Stimulated activated CD4-positive, alpha-beta T cell treated with anti-CD3 and anti-CD28 coated beads, Interleukin-15, amount 100 ng/mL, for 1 hour (primary cell): ENCODE measurements at regions not wholly inside any gene's neighbourhood (a gene's known extent, or its start where the extent isn't known, plus 50 kb on each side); places are given as distances from the start of the nearest gene placed in this dataset.

Experiments
- DNase-seq, 2 donors: peaks; one replicate each; pipeline ENCODE4 v3.0.0-alpha.2; 2020; ENCODE audit warnings: low read depth in 1 of 2, low spot score in 1 of 2

DNA sequence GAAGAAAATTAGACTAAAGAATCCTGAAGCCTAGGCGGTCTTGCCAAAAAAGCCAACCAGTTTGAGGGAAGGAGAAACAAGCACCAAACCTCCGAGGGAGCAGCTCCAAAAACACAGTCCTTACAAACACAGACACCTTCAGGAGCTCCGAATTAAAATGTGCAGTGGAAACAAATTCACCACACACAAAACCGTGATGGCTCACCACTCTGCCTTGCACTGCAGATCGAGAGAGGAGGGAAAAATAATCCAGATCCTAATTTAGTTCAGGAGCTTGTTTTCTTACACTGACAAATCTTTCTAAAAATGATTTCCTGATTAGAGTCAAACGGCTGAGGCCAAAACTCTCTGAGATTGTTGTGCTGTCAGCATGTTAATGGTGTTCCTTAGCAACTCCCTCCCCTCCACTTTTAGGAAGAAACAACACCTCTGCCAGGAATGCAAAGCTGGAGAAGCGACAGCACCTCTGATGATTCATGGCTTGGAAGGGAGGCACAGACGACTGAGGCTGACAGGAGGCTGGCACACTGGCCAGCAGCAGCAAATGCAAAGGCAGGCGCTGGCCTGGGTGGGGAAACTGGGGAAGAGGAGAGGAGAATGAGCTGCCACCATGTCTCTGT, 249.4 kb upstream of the KLHL29 start:
- no peak for DNase-seq

DNA sequence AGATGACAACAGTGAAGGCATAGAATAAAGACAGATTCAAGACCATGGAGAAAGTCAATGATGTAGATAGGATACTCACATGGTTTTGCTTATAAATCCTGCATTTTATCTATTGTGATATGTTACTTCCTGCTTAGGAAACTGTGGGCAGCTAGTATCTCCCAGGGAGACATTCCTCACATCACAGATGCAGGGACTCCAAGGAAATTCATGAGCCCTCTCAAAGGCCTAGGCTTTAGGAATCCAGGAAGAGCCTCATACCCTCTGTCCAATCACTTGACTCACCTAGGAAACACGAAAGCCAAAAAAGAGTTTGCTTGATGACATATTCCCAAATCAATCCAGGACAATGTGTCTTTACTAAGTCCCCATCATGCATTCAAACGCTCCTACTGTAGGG, 247.8 kb upstream of the KLHL29 start:
- no peak for DNase-seq

DNA sequence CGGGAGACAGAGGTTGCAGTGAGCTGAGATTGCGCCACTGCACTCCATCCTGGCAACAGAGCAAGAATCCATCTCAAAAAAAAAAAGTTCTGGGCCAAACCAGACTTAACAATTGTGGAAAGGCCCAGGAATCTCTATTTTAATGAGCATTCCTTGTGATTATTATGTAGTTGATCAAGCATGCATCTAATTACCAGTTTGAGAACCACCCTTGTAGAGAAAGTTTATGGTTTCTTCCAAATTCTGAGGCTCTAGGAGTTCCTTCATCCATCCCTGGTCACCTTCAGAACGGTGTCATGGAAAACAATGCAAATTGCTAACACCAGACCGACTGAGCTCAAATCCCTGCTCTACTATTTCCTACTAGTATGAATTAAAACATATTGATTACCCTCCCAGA, 246.3 kb upstream of the KLHL29 start:
- DNase-seq: no peak

DNA sequence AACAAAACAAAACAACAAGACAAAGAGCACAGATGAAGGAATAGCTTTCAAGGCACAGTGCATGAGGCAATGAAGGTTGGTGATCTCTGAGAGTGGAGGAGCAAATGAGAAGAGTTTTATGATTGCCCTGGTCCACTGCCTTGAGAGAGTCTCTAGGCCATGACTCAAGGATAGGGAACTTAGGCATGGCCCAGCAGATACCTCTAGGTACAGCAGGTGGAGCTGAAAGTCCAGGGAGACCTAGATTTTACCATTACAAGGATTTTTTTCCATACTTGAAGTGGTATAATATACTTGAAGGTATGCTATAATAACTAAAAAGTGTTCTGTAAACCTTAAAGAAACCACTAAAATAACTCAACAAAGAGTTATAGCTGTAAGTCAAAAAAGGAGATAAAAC, 239.5 kb upstream of the KLHL29 start:
- no peak for DNase-seq

DNA sequence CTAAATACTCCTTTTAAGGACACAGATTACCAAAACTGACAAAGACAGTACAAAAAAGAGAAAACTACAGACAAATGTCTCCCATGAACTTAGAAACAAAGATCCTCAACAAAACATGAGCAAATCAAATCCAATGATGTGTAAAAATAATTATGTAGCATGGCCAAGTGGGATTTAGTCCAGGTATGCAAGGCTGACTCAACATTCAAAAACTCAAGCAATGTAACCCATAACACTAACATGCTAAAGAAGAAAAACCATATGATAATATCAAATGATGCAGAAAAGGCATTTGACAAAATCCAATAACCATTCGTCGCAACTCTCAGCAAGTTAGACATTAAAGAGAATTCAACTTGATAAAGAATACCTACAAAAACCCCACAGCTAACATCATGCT, 239.0 kb upstream of the KLHL29 start:
- no peak for DNase-seq

DNA sequence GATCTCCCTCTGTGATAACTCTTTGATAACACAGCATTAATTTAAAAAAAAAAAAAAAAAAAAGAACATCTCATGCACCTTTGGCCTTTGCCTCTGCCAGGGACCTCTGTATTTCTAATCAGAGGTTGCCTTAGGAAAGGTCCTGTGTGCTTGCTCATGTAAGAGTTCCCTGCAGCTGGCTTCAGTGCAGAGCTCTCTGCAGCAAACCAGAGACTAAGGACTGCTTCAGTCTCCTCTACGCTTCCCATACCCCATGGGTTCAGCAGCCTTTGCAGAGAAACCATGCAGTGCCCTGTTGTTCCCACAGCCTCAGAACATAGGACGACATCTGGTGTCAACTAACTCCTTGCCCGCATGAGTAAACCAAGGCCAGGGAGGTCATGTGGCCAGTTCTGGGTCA, 236.6 kb upstream of the KLHL29 start:
- DNase-seq: no peak

DNA sequence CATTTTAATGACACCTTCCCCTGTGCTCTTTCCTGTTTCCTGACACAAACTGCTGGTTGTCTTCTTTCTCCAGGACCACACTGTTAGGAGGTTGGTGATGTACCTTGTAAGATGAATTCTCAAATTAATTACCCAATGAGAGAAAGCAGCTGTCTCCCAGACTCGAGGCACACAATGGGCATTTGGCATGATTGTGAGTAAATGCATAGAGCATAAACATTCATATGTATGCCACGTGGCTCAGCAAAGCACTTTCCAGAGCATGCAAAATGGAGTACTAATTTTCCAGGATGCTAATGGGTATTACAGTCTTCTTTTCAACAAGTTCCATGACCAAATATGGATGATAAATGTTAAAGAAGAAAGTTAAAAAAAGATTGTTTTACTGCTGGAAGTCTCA, 235.2 kb upstream of the KLHL29 start:
- no peak for DNase-seq

DNA sequence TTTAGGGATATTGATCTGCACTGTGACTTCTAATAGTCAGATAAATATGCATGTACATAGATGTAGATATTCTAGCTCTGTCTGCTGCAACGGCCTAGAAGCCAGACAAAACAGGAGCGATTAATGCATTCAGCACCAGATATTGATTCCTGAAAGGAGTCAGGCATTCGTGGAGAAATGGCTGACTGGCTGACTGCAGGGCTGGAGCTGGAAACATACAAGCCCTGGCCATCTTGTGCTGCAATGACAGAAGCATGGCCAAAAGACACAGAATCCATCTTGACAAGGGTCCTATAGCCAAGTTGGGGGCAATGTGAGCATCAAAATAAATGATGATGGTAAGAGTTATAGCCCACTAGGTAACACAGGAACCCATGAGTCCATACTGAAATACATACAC, 231.5 kb upstream of the KLHL29 start:
- no peak for DNase-seq

DNA sequence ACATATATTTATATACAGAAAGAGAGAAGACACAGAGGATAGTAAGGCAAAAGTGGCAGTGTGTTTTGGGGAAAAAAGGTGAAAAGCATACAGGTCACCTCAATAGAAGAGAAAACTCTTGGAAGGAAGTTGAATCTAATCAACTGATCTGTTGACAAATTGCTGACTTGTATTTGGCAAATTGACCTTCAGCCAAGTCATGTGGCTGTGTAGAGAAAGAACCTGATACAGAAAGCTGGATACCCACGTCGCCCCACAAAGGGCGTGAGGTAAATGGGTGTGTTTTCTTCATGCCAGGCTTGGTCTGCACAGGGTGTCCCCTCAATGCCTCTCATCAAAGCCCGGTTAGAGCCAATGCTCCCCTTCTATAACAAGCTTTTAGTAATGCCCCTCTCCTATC, 230.0 kb upstream of the KLHL29 start:
- DNase-seq: no peak

DNA sequence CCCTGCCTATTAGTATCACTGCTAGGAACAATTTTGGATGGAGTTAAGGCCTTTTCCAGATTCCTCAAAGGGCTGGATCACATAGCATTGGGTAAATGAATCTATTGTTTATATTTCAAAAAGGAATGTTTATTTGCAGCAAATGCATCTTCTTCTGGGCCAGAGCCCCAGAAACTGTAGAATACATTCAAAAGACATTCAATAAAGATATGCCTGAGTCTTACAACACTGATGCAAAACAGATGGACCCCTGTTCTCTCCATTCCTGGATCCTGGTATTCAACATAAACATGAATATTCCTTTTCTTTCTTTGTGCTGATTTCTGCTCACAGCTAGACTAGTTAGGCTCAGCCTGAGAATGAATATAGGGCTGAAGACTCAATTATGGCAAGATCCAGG, 227.2 kb upstream of the KLHL29 start:
- no peak for DNase-seq

DNA sequence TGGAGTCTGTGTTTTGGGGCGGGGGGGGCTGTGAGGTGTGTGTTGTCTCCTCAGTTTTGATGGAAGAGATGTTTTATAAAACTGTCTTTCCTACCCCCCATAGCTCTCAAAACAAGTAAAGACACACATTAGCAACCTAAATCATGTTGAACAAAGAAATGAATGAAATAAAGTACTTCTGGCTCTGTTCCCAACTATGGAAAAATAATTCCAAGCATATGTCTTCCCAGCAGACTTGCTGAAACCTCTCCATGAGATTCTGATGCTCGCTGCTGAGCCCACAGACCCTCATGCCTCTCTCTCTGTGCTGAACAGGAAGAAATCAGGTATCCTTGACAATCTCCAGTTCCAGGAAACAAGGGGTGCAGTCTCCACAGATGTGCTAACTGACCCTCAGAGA, 226.7 kb upstream of the KLHL29 start:
- DNase-seq: no peak

DNA sequence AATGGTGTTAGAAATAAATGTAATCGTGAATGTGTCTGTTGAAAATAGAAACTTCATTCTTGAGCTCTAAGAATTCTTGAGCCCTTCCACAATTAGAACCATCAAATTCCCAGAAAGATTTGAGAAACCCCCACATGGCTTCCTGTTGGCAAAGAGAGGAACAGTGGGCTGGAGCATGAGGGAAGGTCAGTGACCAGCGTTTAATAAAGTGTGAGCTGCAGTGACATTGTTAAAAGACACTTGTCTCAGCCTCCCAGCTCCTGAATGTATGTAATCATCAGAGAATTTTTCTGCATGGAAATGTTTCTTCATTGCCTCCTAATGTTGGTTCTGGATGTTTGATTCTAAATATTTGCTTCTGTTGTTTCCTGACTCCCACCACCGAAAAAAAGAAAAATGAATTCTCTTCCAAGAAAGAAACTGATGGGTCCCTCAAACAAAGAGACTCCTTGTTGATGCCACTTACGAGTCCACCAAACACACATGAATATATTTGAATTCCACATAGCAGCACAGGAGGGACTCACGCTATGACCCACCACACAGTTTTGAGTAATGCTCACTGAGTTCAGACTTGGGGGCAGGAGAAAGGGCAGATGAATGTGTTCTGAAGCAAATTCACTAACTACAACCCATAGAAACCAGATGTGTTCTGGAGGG, 225.1 kb upstream of the KLHL29 start:
- no peak for DNase-seq

DNA sequence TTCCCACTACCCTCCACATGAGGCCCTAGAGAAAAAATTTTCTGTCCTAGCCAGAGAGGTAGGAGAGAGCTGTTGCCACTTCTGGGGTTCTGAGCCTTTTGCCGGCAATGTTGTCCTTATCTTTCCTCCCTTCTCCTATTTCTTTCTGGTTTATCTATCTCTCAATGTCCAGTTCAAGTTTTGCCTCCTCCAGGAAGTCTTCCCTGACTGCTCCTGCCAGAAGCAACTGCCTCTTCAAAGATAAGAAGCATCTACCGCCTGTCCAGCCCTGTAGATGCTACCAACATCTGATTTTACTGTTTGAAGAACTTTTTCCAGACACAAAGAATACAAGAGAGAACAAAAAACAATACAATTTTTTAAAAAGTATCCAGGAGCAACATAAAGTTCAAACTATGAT, 220.8 kb upstream of the KLHL29 start:
- no peak for DNase-seq

DNA sequence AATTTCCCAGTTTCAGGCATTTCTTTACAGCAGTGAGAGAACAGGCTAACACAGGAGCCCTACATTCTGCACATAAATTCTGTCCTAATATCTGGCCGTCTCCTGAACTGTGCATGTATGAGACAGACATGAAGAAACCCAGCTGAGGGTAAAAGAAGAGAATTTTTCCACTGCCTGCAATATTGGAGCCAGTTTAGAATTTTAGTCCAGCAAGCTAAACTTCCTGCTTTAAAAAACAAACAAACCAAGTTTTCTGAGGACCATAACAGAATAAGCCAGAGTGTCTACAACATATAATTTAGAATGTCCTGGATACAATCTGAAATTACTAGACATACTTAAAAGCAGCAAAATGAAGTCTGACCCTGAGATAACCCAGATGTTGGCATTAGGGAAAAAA, 215.1 kb upstream of the KLHL29 start:
- no peak for DNase-seq

DNA sequence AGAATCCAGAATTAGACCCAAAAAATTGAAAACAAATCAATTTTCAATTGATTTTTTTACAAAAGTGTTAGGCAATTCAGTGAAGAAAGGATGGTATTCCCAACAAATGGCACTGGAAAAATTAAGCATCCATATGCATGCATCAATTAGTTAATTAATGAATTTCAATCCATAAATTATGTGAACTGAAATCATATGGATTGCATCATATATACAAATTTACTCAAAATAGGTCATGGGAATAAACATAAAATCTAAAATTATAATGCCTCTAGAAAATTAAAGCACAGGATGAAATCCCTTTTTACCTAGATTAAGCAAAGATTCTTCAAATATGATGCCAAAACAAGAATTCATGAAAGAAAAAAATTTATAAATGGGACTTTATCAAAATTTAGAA, 213.9 kb upstream of the KLHL29 start:
- DNase-seq: no peak

DNA sequence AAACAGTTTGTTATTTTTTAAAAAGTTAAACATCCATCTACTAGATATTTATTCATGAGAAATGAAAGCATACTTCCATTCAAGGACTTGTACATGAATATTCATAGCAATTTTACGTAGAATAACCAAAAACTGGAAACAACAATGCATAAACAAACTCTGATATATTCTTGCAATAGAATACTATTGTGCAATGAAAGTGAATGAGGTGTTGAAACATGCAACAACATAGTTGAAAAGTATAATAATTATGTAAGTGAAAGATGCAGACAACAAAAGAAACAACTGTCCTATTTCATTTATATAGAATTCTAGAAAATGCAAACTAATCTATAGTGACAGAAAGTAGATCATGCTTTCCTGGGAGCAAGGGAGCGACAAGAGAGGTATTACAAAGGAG, 206.6 kb upstream of the KLHL29 start:
- DNase-seq: no peak

DNA sequence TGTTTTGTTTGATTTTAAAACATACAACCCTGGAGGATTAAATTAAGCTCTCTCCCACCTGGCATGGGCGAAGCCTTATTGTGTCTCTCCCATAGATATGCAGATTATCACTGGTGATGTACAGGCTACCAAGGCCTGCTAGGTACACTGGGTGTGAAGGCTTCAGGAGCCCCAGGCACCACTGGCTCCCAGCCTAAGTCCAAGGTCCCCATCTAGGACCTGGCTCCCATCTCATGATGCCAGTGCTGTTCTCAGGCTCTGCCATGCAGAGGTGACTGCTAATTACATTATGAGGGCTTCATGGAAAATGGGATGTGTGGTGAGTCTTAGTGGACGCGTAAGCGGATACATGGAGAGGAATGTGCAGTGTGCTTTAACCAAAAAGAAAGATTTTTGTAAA, 201.2 kb upstream of the KLHL29 start:
- no peak for DNase-seq

DNA sequence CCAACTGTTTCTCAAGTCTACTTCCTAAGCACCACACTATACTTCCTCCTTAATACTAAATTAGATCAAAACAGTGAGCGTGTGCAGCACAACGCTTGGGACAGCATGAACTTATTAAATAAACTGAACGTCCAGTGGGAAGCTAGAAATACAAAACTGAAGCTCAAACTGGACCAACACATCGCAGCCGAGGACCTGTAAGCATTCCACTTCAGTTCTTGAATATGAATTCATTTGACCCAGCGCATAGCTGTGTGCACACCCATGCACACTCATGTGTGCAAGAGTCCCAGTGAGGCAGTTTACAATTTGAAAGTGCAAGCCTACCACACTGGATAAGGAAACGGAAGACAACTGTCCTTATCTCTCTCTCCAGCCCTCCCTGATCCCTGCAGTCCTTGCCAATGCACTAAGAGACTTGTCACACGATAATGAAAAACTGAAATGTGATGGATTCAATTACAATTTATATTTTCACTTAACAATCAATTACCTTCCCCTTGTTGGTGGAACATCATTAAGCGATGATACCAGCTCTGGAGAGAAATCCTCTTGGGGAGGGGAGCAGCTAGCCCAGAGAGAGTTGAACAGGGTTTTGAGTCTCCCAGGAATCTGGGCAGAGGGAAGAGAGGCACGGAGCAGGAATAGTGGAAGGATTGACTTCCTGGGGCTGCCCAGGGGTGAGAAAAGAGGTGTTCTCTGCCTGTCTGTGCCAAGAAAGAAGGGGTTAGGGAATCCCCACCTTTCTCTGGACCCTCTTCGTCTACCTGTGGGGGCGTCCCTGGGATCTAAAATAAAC, 186.5 kb upstream of the KLHL29 start:
- DNase-seq: no peak

DNA sequence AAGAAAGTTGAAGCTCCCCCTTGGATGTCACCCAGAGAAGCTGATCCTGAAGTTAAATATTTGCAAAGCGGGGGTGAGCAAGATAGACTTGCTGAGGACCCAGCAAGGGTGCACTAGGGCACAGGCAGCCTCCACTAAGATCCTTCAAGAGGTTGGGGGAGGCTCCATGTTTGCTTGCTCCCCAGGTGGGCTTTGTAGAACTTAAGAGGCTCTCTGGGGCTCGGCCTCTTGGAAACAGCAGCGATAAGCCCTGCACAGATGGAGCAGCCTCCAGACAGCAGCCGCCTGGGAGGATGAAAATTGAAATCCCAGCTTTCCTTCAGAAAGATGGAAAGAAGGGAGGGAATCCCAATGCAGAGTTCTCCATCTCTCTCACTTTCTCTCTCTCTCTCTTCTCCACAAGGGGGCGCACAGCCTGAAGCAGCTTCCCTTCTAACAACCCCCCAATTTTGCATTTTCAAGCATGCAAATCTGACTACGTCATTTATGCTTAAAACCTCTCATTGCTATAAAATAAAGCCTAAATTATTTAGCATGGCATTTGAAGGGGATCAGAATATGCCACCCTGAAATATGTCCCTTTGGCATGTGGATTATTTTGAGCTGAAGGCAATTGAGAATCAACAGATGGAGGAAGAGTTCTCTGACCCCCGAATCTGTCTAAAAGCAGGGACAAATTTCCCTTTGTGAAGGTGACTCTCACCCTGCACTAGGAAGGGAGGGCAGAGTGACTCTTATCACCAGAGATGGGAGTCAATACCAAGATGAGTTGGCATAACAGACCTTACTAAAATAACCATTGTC, 185.7 kb upstream of the KLHL29 start:
- no peak for DNase-seq

DNA sequence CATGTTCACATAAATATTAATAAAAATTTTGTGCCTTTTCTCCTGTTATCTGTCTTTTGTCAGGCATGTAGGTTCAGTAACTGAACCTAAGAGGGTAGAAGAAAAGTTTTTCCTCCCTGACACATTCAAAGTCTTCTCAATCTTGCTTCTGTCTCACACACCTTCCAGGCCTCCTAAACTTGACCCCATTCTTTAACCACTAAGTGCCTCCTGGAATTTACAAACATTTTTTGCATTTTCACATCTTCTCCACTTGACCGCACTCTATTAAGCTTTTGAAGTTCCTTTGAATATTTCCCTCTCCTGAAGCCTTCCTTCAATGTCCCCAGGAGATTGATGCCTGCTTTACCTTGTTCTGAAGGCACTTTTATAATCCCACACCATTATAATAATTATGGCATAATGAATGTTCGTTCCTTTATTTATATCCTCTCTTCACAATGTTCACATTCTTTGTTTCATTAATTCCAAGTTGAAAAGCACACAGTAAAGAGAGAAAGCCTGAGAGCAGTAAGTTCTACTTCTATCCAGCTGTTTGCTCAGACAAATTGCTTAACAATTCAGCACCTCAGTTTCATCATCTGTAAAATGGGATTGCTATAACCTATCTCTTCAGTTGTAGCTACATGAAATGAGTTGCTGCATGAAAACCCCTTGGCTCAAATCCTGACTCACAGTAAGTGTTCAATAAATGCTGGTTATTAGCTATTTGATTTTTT, 184.8 kb upstream of the KLHL29 start:
- no peak for DNase-seq

DNA sequence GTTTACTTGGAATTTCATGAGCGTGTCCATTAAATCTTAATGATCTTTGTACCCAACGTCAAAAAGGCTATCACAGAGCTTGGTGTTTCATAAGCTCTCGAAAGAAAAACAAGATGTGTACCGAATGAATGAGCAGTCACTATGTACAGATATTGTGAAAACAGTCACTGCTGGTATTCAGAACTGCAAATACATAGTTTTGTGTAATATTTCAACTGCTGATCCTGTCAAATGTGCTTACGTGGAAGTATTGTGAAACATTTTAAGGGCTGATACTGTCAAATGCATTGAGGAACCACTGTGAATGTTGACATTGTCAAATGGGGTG, 184.2 kb upstream of the KLHL29 start:
- DNase-seq: no peak
